ENCODE measurements at regions not wholly inside any gene's neighbourhood (a gene's known extent, or its start where the extent isn't known, plus 50 kb on each side); places are given as distances from the start of the nearest gene placed in this dataset.

- TF ChIP-seq CTCF (IDR thresholded peaks at IDR 0.05; ENCODE audit: low read depth, low read length, missing control alignments): no peak
- H3K4me3 ChIP-seq (replicated peaks; ENCODE audit: low read depth, low read length): no peak overlapping the region
- no peak for DNase-seq (ENCODE audit: extremely low read depth, low read depth)
Measured at GRCh38 chr6:82000551-82000950, 247.0 kb downstream of the IBTK start.

- no peak for TF ChIP-seq CTCF (IDR thresholded peaks at IDR 0.05; ENCODE audit: low read depth, low read length, missing control alignments)
- DNase-seq (ENCODE audit: extremely low read depth, low read depth): no peak
- no peak overlapping the region for H3K4me3 ChIP-seq (replicated peaks; ENCODE audit: low read depth, low read length)
Measured at GRCh38 chr6:81999826-82000225, 247.3 kb upstream of the TENT5A start.

GRCh38 chr6:81999270-81999669, 246.8 kb upstream of the TENT5A start:
- DNase-seq (ENCODE audit: extremely low read depth, low read depth): no peak
- TF ChIP-seq CTCF (IDR thresholded peaks at IDR 0.05; ENCODE audit: low read depth, low read length, missing control alignments): no peak
- H3K4me3 ChIP-seq (replicated peaks; ENCODE audit: low read depth, low read length): no peak overlapping the region

GRCh38 chr6:81998432-81998831, 246.0 kb upstream of the TENT5A start:
- H3K4me3 ChIP-seq (replicated peaks; ENCODE audit: low read depth, low read length): no peak overlapping the region
- DNase-seq (ENCODE audit: extremely low read depth, low read depth): no peak
- no peak for TF ChIP-seq CTCF (IDR thresholded peaks at IDR 0.05; ENCODE audit: low read depth, low read length, missing control alignments)

GRCh38 chr6:81997090-81997926, 244.8 kb upstream of the TENT5A start:
- no peak overlapping the region for H3K4me3 ChIP-seq (replicated peaks; ENCODE audit: low read depth, low read length)
- no peak for TF ChIP-seq CTCF (IDR thresholded peaks at IDR 0.05; ENCODE audit: low read depth, low read length, missing control alignments)
- no peak for DNase-seq (ENCODE audit: extremely low read depth, low read depth)

- no peak for DNase-seq (ENCODE audit: extremely low read depth, low read depth)
Measured at GRCh38 chr6:81996414-81996813, 243.9 kb upstream of the TENT5A start.

More at GRCh38 chr6:81996414-81996813, 243.9 kb upstream of the TENT5A start:
- H3K4me3 ChIP-seq (replicated peaks; ENCODE audit: low read depth, low read length): no peak overlapping the region
- no peak for TF ChIP-seq CTCF (IDR thresholded peaks at IDR 0.05; ENCODE audit: low read depth, low read length, missing control alignments)
